WTC11 (cell line): ENCODE measurements at regions not wholly inside any gene's neighbourhood (a gene's known extent, or its start where the extent isn't known, plus 50 kb on each side); places are given as distances from the start of the nearest gene placed in this dataset.

ENCODE experiments used
- ATAC-seq: fragments of 200-7000 bp; cut with Tn5 transposase; 2 replicates; pipeline ENCODE4 v1.10.0; 2021; ENCODE audit warnings: mild to moderate bottlenecking, moderate library complexity
- CTCF ChIA-PET: fragments of 300-600 bp; sonication (Branson Sonifier 250); formaldehyde crosslinking; loops from one replicate; lab custom pipeline; 2021; ENCODE audit warnings: antibody characterized with exemption; lab: Charles Lee
- POLR2A ChIA-PET: fragments of 350-600 bp; sonication (Branson Sonifier 250); formaldehyde crosslinking; loops from one replicate; lab custom pipeline; 2021; ENCODE audit warnings: antibody characterized with exemption; lab: Charles Lee
- DNase-seq: peaks from one replicate; pipeline ENCODE4 v3.0.0; 2021; ENCODE audit warnings: low spot score
- H3K27ac Mint-ChIP-seq: 2 replicates; pipeline ENCODE4 v1.8.0; 2021; ENCODE audit warnings: mixed read lengths
- H3K27me3 Mint-ChIP-seq: 2 replicates; pipeline ENCODE4 v1.8.0; 2021; ENCODE audit warnings: low read depth, mild to moderate bottlenecking, moderate library complexity, mixed read lengths
- H3K36me3 Mint-ChIP-seq: 2 replicates; pipeline ENCODE4 v1.8.0; 2021; ENCODE audit warnings: mixed read lengths
- H3K4me1 Mint-ChIP-seq: 2 replicates; pipeline ENCODE4 v1.8.0; 2022; ENCODE audit warnings: mixed read lengths
- H3K4me3 Mint-ChIP-seq: 2 replicates; pipeline ENCODE4 v1.8.0; 2021; ENCODE audit warnings: mild to moderate bottlenecking, moderate library complexity, mixed read lengths
- H3K9me3 Mint-ChIP-seq: 2 replicates; pipeline ENCODE4 v1.8.0; 2021; ENCODE audit warnings: mixed read lengths
- ATF3 ChIP-seq: sonication (generic); formaldehyde crosslinking; conservative IDR thresholded peaks from 2 replicates; pipeline ENCODE4 v1.8.1; 2022; ENCODE audit warnings: mild to moderate bottlenecking, missing genetic modification reagents
- HMGA2 ChIP-seq: fragments of 250-450 bp; sonication (Bioruptor Pico); IDR thresholded peaks from 2 replicates; pipeline ENCODE4 v1.4.0; 2021; ENCODE audit warnings: mild to moderate bottlenecking, moderate library complexity
- JUN ChIP-seq: sonication (generic); formaldehyde crosslinking; IDR thresholded peaks from 2 replicates; pipeline ENCODE4 v1.8.0; 2023; ENCODE audit warnings: mild to moderate bottlenecking, missing genetic modification reagents
- MLX ChIP-seq: sonication (generic); formaldehyde crosslinking; IDR thresholded peaks from 2 replicates; pipeline ENCODE4 v1.8.1; 2023; ENCODE audit warnings: mild to moderate bottlenecking, missing genetic modification reagents, moderate library complexity
- MYBL2 ChIP-seq: sonication (generic); formaldehyde crosslinking; IDR thresholded peaks from 2 replicates; pipeline ENCODE4 v1.8.1; 2023; ENCODE audit warnings: mild to moderate bottlenecking, moderate library complexity, missing genetic modification reagents
- NFE2L1 ChIP-seq: sonication (generic); formaldehyde crosslinking; IDR thresholded peaks from 2 replicates; pipeline ENCODE4 v1.8.1; 2023; ENCODE audit warnings: missing genetic modification reagents
- NR1H2 ChIP-seq: sonication (generic); formaldehyde crosslinking; IDR thresholded peaks from 2 replicates; pipeline ENCODE4 v1.9.0; 2021; ENCODE audit warnings: mild to moderate bottlenecking, moderate library complexity, missing genetic modification reagents
- OVOL2 ChIP-seq: fragments of 250-450 bp; sonication (Bioruptor Pico); IDR thresholded peaks from 2 replicates; pipeline ENCODE4 v1.9.0; 2021; ENCODE audit warnings: mild to moderate bottlenecking, borderline replicate concordance
- PREB ChIP-seq: sonication (generic); formaldehyde crosslinking; IDR thresholded peaks from 2 replicates; pipeline ENCODE4 v1.8.1; 2022; ENCODE audit warnings: mild to moderate bottlenecking, missing genetic modification reagents, moderate library complexity, borderline replicate concordance
- RORB ChIP-seq: fragments of 250-450 bp; sonication (Bioruptor Pico); IDR thresholded peaks from 2 replicates; pipeline ENCODE4 v1.9.0; 2021; ENCODE audit warnings: mild to moderate bottlenecking
- SMAD3 ChIP-seq: sonication (generic); formaldehyde crosslinking; IDR thresholded peaks from 2 replicates; pipeline ENCODE4 v1.8.0; 2022; ENCODE audit warnings: missing genetic modification reagents, mild to moderate bottlenecking, borderline replicate concordance
- SMAD4 ChIP-seq: sonication (generic); formaldehyde crosslinking; IDR thresholded peaks from 2 replicates; pipeline ENCODE4 v1.8.0; 2022; ENCODE audit warnings: mild to moderate bottlenecking, missing genetic modification reagents
- TCF7 ChIP-seq: sonication (generic); formaldehyde crosslinking; IDR thresholded peaks from 2 replicates; pipeline ENCODE4 v1.8.0; 2022; ENCODE audit warnings: mild to moderate bottlenecking, low read depth, missing genetic modification reagents, moderate library complexity
- ZMAT4 ChIP-seq: fragments of 250-450 bp; sonication (Bioruptor Pico); IDR thresholded peaks from 2 replicates; pipeline ENCODE4 v1.9.0; 2021; ENCODE audit warnings: mild to moderate bottlenecking
- ZNF121 ChIP-seq: sonication (generic); formaldehyde crosslinking; IDR thresholded peaks from 2 replicates; pipeline ENCODE4 v1.8.0; 2023; ENCODE audit warnings: missing genetic modification reagents
- ZNF416 ChIP-seq: fragments of 250-450 bp; sonication (Bioruptor Pico); IDR thresholded peaks from 2 replicates; pipeline ENCODE4 v1.9.0; 2021; ENCODE audit warnings: mild to moderate bottlenecking, inconsistent platforms
- ZNF512 ChIP-seq: sonication (generic); formaldehyde crosslinking; IDR thresholded peaks from 2 replicates; pipeline ENCODE4 v1.8.1; 2022; ENCODE audit warnings: missing genetic modification reagents, borderline replicate concordance
- ZNF671 ChIP-seq: fragments of 250-450 bp; sonication (Bioruptor Pico); IDR thresholded peaks from 2 replicates; pipeline ENCODE4 v1.8.0; 2021; ENCODE audit warnings: mild to moderate bottlenecking
- TF ChIP-seq, protein P1 (sequence below): fragments of 250-450 bp; sonication (Bioruptor Pico); IDR thresholded peaks from 2 replicates; pipeline ENCODE4 v2.1.2; 2022; ENCODE audit warnings: mild to moderate bottlenecking, moderate library complexity
- TF ChIP-seq, protein P2 (sequence below): sonication (generic); formaldehyde crosslinking; IDR thresholded peaks from 2 replicates; pipeline ENCODE4 v1.8.0; 2023; ENCODE audit warnings: missing genetic modification reagents, mild to moderate bottlenecking, borderline replicate concordance

- TF ChIP-seq HMGA2 (CRISPR knock-in tag) (no peak), OVOL2 (no peak), PREB (CRISPR knock-in tag) (no peak), MYBL2 (CRISPR knock-in tag) (no peak), ZNF671 (no peak), SMAD3 (CRISPR knock-in tag) (no peak), ZNF512 (CRISPR knock-in tag) (no peak)
Observed at GRCh38 chr12:83619973-83620372, 933.3 kb downstream of the TMTC2 start (continued).

DNA sequence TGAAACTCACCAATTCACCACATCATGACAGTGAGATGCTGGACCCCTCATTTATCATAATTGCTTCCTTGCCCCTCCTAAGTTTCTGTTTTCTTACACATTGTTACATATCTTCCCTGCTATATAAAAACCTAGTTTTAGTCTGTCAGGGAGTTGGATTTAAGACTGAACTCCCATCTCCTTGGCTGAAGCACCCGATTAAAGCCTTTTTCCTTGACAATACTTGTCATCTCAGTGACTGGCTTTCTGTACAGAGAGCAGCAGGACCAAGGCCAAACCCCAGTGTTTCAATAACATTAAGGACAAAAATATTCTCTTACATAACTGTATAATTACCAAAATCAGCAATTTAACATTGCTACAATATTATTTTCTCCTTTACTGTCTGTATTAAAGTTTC is 928.4 kb downstream of the TMTC2 start:
- TF ChIP-seq, protein P1, sequence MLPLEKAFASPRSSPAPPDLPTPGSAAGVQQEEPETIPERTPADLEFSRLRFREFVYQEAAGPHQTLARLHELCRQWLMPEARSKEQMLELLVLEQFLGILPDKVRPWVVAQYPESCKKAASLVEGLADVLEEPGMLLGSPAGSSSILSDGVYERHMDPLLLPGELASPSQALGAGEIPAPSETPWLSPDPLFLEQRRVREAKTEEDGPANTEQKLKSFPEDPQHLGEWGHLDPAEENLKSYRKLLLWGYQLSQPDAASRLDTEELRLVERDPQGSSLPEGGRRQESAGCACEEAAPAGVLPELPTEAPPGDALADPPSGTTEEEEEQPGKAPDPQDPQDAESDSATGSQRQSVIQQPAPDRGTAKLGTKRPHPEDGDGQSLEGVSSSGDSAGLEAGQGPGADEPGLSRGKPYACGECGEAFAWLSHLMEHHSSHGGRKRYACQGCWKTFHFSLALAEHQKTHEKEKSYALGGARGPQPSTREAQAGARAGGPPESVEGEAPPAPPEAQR (CRISPR knock-in tag): no peak
- TF ChIP-seq ZMAT4 (CRISPR knock-in tag): no peak
- ChIA-PET CTCF (no interaction called here), POLR2A (no interaction called here)
- no peak overlapping the region for H3K4me3 Mint-ChIP-seq
- H3K27me3 Mint-ChIP-seq: no peaks in the 10 kb centered on the region
- H3K27ac Mint-ChIP-seq: no peak overlapping the region
- H3K4me1 Mint-ChIP-seq: peaks cover 19% of the 10 kb centered on the region
- peaks cover 23% of the 10 kb centered on the region for H3K36me3 Mint-ChIP-seq
- H3K9me3 Mint-ChIP-seq: peaks cover 51% of the 10 kb centered on the region
- DNase-seq (no peak), ATAC-seq (no peak)

GRCh38 chr12:83613586-83614110 is 926.9 kb downstream of the TMTC2 start:
- H3K4me3 Mint-ChIP-seq: no peak overlapping the region
- no peaks in the 10 kb centered on the region for H3K27me3 Mint-ChIP-seq
- CTCF ChIA-PET: no interaction called here
- H3K9me3 Mint-ChIP-seq: peaks cover 60% of the 10 kb centered on the region
- POLR2A ChIA-PET: no interaction called here
- H3K4me1 Mint-ChIP-seq: peaks cover 19% of the 10 kb centered on the region
- H3K36me3 Mint-ChIP-seq: peaks cover 30% of the 10 kb centered on the region
- ATAC-seq (no peak), DNase-seq (no peak)
- no peak for TF ChIP-seq ZNF416
- TF ChIP-seq MYBL2 (CRISPR knock-in tag): no peak
- no peak for TF ChIP-seq ZNF121 (CRISPR knock-in tag)
- TF ChIP-seq, protein P2, sequence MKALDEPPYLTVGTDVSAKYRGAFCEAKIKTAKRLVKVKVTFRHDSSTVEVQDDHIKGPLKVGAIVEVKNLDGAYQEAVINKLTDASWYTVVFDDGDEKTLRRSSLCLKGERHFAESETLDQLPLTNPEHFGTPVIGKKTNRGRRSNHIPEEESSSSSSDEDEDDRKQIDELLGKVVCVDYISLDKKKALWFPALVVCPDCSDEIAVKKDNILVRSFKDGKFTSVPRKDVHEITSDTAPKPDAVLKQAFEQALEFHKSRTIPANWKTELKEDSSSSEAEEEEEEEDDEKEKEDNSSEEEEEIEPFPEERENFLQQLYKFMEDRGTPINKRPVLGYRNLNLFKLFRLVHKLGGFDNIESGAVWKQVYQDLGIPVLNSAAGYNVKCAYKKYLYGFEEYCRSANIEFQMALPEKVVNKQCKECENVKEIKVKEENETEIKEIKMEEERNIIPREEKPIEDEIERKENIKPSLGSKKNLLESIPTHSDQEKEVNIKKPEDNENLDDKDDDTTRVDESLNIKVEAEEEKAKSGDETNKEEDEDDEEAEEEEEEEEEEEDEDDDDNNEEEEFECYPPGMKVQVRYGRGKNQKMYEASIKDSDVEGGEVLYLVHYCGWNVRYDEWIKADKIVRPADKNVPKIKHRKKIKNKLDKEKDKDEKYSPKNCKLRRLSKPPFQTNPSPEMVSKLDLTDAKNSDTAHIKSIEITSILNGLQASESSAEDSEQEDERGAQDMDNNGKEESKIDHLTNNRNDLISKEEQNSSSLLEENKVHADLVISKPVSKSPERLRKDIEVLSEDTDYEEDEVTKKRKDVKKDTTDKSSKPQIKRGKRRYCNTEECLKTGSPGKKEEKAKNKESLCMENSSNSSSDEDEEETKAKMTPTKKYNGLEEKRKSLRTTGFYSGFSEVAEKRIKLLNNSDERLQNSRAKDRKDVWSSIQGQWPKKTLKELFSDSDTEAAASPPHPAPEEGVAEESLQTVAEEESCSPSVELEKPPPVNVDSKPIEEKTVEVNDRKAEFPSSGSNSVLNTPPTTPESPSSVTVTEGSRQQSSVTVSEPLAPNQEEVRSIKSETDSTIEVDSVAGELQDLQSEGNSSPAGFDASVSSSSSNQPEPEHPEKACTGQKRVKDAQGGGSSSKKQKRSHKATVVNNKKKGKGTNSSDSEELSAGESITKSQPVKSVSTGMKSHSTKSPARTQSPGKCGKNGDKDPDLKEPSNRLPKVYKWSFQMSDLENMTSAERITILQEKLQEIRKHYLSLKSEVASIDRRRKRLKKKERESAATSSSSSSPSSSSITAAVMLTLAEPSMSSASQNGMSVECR (CRISPR knock-in tag): no peak
- no peak for TF ChIP-seq RORB (CRISPR knock-in tag)
- no peak for TF ChIP-seq ATF3
- no peak for TF ChIP-seq NR1H2
- no peak for TF ChIP-seq SMAD4 (CRISPR knock-in tag)
- no peak for TF ChIP-seq NFE2L1 (CRISPR knock-in tag)
- no peak for TF ChIP-seq TCF7 (CRISPR knock-in tag)
- no peak for TF ChIP-seq MLX (CRISPR knock-in tag)
- TF ChIP-seq JUN: no peak
- no peak overlapping the region for H3K27ac Mint-ChIP-seq
